SK-N-SH (cell line): ENCODE measurements at regions not wholly inside any gene's neighbourhood (a gene's known extent, or its start where the extent isn't known, plus 50 kb on each side); places are given as distances from the start of the nearest gene placed in this dataset.

Experiments
- CTCF ChIA-PET: fragments of 300-600, 350-600 bp; formaldehyde crosslinking; extraction: SDS; loops from one replicate; lab custom pipeline; 2021; lab: Yijun Ruan, JAX
- POLR2A ChIA-PET: fragments of 350-600 bp; sonication (Branson Sonifier 250); formaldehyde crosslinking; extraction: SDS; loops from one replicate; lab custom pipeline; 2020; ENCODE audit warnings: antibody characterized with exemption, inconsistent platforms; lab: Yijun Ruan, JAX
- DNase-seq: peaks from one replicate; pipeline ENCODE4 v3.0.0; 2012
- H2AFZ ChIP-seq: fragments of 200-600 bp; sonication (generic); 2 replicates; pipeline ENCODE4 v1.8.1; 2016; ENCODE audit warnings: antibody characterized with exemption, mild to moderate bottlenecking, low read depth
- H3F3A ChIP-seq: fragments of 200-600 bp; sonication (generic); replicated peaks from 2 replicates; pipeline ENCODE3; 2016; ENCODE audit warnings: antibody characterized with exemption, mild to moderate bottlenecking; ENCODE audit not compliant: insufficient read depth
- H3K27ac ChIP-seq, 2 experiments: fragments of 200-500 bp in 1 of 2; fragments of 200-600 bp in 1 of 2; sonication (Bioruptor generic) in 1 of 2; sonication (generic), shearing (Covaris generic) in 1 of 2; 2 replicates each; pipeline versions ENCODE4 v1.5.1 to v1.6.1; 2014 to 2016; ENCODE audit warnings: low read depth in 2 of 2, inconsistent platforms in 1 of 2, low read length in 1 of 2, mild to moderate bottlenecking in 1 of 2, mixed read lengths in 1 of 2
- H3K27me3 ChIP-seq: fragments of 200-600 bp; sonication (generic), shearing (Covaris generic); 2 replicates; pipeline ENCODE4 v1.6.1; 2016; ENCODE audit warnings: mixed run types; ENCODE audit not compliant: insufficient read depth
- H3K36me3 ChIP-seq, 2 experiments: fragments of 200-500 bp in 1 of 2; fragments of 200-600 bp in 1 of 2; sonication (Bioruptor generic) in 1 of 2; sonication (generic) in 1 of 2; replicated peaks in 1 of 2; 2 replicates each; pipeline versions ENCODE3 to v1.5.1; 2014 to 2016; ENCODE audit warnings: low read length in 1 of 2, mild to moderate bottlenecking in 1 of 2; ENCODE audit not compliant: insufficient read depth in 2 of 2, control insufficient read depth in 1 of 2
- H3K4me1 ChIP-seq, 2 experiments: fragments of 200-500 bp in 1 of 2; fragments of 200-600 bp in 1 of 2; sonication (Bioruptor generic) in 1 of 2; sonication (generic), shearing (Covaris generic) in 1 of 2; 2 replicates each; pipeline versions ENCODE4 v1.5.1 to v1.6.1; 2014 to 2016; ENCODE audit warnings: low read depth in 1 of 2, low read length in 1 of 2, mixed run types in 1 of 2; ENCODE audit not compliant: insufficient read depth in 2 of 2, control insufficient read depth in 1 of 2
- H3K4me2 ChIP-seq: fragments of 200-600 bp; sonication (generic), shearing (Covaris generic); 2 replicates; pipeline ENCODE4 v1.6.1; 2017; ENCODE audit warnings: mixed run types
- H3K4me3 ChIP-seq, 2 experiments: fragments of 200-500 bp in 1 of 2; fragments of 200-600 bp in 1 of 2; sonication (Bioruptor generic) in 1 of 2; sonication (generic), shearing (Covaris generic) in 1 of 2; 2 replicates each; pipeline versions ENCODE4 v1.5.1 to v1.8.1; 2014 to 2016; ENCODE audit warnings: low read depth in 2 of 2, inconsistent platforms in 1 of 2, low read length in 1 of 2, mild to moderate bottlenecking in 1 of 2, mixed read lengths in 1 of 2, moderate library complexity in 1 of 2
- H3K79me2 ChIP-seq: fragments of 200-600 bp; sonication (generic); 2 replicates; pipeline ENCODE4 v1.8.1; 2017; ENCODE audit warnings: mild to moderate bottlenecking; ENCODE audit not compliant: insufficient read depth
- H3K9ac ChIP-seq: fragments of 200-600 bp; sonication (generic); 2 replicates; pipeline ENCODE4 v1.6.1; 2017; ENCODE audit warnings: mixed run types
- H3K9me2 ChIP-seq: fragments of 200-600 bp; sonication (generic); 2 replicates; pipeline ENCODE4 v1.6.1; 2017; ENCODE audit warnings: mixed run types
- H3K9me3 ChIP-seq: fragments of 200-600 bp; sonication (generic); 2 replicates; pipeline ENCODE4 v1.6.1; 2017; ENCODE audit warnings: mixed run types, mild to moderate bottlenecking, moderate library complexity
- H4K20me1 ChIP-seq: fragments of 200-600 bp; sonication (generic); 2 replicates; pipeline ENCODE4 v1.6.1; 2017; ENCODE audit warnings: mild to moderate bottlenecking, mixed run types; ENCODE audit not compliant: insufficient read depth
- EP300 ChIP-seq, 2 experiments: IDR thresholded peaks; 2 replicates each; pipeline versions ENCODE4 v1.4.0 to v1.6.1; 2012; ENCODE audit warnings: borderline replicate concordance in 1 of 2, low read depth in 1 of 2, low read length in 1 of 2
- FOXJ3 ChIP-seq: sonication (generic); formaldehyde crosslinking; IDR thresholded peaks from 2 replicates; pipeline ENCODE4 v1.5.1; 2020; ENCODE audit warnings: mild to moderate bottlenecking, missing genetic modification reagents
- GABPA ChIP-seq: IDR thresholded peaks from 2 replicates; pipeline ENCODE4 v1.4.0; 2012; ENCODE audit warnings: low read depth, mild to moderate bottlenecking
- GATA2 ChIP-seq: sonication (generic); formaldehyde crosslinking; IDR thresholded peaks from 2 replicates; pipeline ENCODE4 v1.5.0; 2020; ENCODE audit warnings: mild to moderate bottlenecking, missing genetic modification reagents
- NFIC ChIP-seq: IDR thresholded peaks from 2 replicates; pipeline ENCODE4 v1.4.0; 2012; ENCODE audit warnings: borderline replicate concordance
- NRF1 ChIP-seq: IDR thresholded peaks from 2 replicates; pipeline ENCODE4 v1.6.1; 2012; ENCODE audit warnings: low read depth, mild to moderate bottlenecking, low read length
- PBX3 ChIP-seq: IDR thresholded peaks from 2 replicates; pipeline ENCODE4; 2012
- POLR2AphosphoS5 ChIP-seq: IDR thresholded peaks from 2 replicates; pipeline ENCODE4 v1.6.1; 2012; ENCODE audit warnings: low read depth, low read length
- RAD21 ChIP-seq: IDR thresholded peaks from 2 replicates; pipeline ENCODE4 v1.6.1; 2012; ENCODE audit warnings: mild to moderate bottlenecking, low read length
- RCOR1 ChIP-seq: fragments of 150-350 bp; IDR thresholded peaks from 2 replicates; pipeline ENCODE4 v1.6.1; 2017; ENCODE audit warnings: antibody characterized with exemption, low read length
- RXRA ChIP-seq: IDR thresholded peaks from 2 replicates; pipeline ENCODE4 v1.4.0; 2012; ENCODE audit warnings: low read depth, mild to moderate bottlenecking, borderline replicate concordance
- SIN3A ChIP-seq: IDR thresholded peaks from 2 replicates; pipeline ENCODE4 v1.6.1; 2012; ENCODE audit warnings: low read depth, mild to moderate bottlenecking, low read length, moderate library complexity, borderline replicate concordance
- SMC3 ChIP-seq: IDR thresholded peaks from 2 replicates; pipeline ENCODE4 v1.6.1; 2012; ENCODE audit warnings: low read depth, low read length, improper control_type of control experiment
- TAF1 ChIP-seq: IDR thresholded peaks from 2 replicates; pipeline ENCODE4 v1.6.1; 2012; ENCODE audit warnings: low read depth, mild to moderate bottlenecking, low read length, moderate library complexity, borderline replicate concordance
- TCF12 ChIP-seq: IDR thresholded peaks from 2 replicates; pipeline ENCODE4 v1.4.0; 2012
- TEAD4 ChIP-seq: IDR thresholded peaks from 2 replicates; pipeline ENCODE4 v1.4.0; 2012; ENCODE audit warnings: mild to moderate bottlenecking, borderline replicate concordance; ENCODE audit not compliant: insufficient read depth
- USF1 ChIP-seq: IDR thresholded peaks from 2 replicates; pipeline ENCODE4 v1.4.0; 2012; ENCODE audit warnings: low read depth, borderline replicate concordance
- YY1 ChIP-seq: IDR thresholded peaks from 2 replicates; pipeline ENCODE4 v1.4.0; 2012; ENCODE audit warnings: low read depth, mild to moderate bottlenecking
- WGBS: methylation state at CpG from one replicate; pipeline ENCODE4 v1.1.6; 2017; ENCODE audit warnings: low lambda C conversion rate; 5-methylcytosine and 5-hydroxymethylcytosine counted together
- TF ChIP-seq, protein P1 (sequence below): fragments of 150-350 bp; IDR thresholded peaks from 2 replicates; pipeline ENCODE4 v1.6.1; 2016; ENCODE audit warnings: mild to moderate bottlenecking, low read depth, low read length
- TF ChIP-seq, protein P2 (sequence below): fragments of 200-600 bp; sonication (generic); IDR thresholded peaks from 2 replicates; pipeline ENCODE4 v1.6.1; 2017; ENCODE audit warnings: antibody characterized with exemption, mild to moderate bottlenecking, moderate library complexity

GRCh38 chr15:35309886-35310285 lies 224.8 kb upstream of the NANOGP8 start:
- H3K4me1 ChIP-seq = peaks cover 26 to 44% of the 10 kb centered on the region in 2 experiments

GRCh38 chr15:35308802-35309201 lies 223.7 kb upstream of the NANOGP8 start:
- Histone ChIP-seq H3K36me3 (no peaks in the 10 kb centered on the region), H3K27ac (peak overlapping the region; percentile 51 to 96), H3K4me2 (peak overlapping the region; percentile 16; the same call in 1 of the 2 replicates), H4K20me1 (no peaks in the 10 kb centered on the region), H3K4me3 (no peak overlapping the region), H3K4me1 (peaks cover 28 to 55% of the 10 kb centered on the region in 2 experiments), H3F3A (peaks cover 38% of the 10 kb centered on the region), H3K9ac (peak overlapping the region; percentile 25; the same call in 1 of the 2 replicates), H3K9me2 (no peaks in the 10 kb centered on the region), H3K9me3 (no peaks in the 10 kb centered on the region), H2AFZ (peak overlapping the region; percentile 57; the same call in 1 of the 2 replicates), H3K79me2 (no peaks in the 10 kb centered on the region), H3K27me3 (no peaks in the 10 kb centered on the region)
- ChIA-PET POLR2A (no interaction called here), CTCF (interaction anchor here (0.9 to 1.8 kb wide), 3 partner anchors 12 to 136 kb away, joined by 3 to 10 read pairs (median 6); no protein-coding TSS in a partner anchor)
- no peak for DNase-seq
- WGBS = 6% methylated on average over 2 of the region's 2 CpGs
- TF ChIP-seq POLR2AphosphoS5 (no peak; the same call in 1 of the 2 replicates), NFIC (peak; percentile 62), SIN3A (no peak), TEAD4 (0 out of 2 replicates have a peak, but pooled peaks have one; percentile 23), GABPA (no peak), FOXJ3 (CRISPR knock-in tag) (no peak), YY1 (no peak), GATA2 (peak; percentile 74), SMC3 (no peak), TCF12 (peak; percentile 84), NRF1 (no peak), TAF1 (no peak), USF1 (no peak), RAD21 (0 out of 2 replicates have a peak, but pooled peaks have one; percentile 15), RXRA (0 out of 2 replicates have a peak, but pooled peaks have one; percentile 36), RCOR1 (peak; percentile 71; the same call in 1 of the 2 replicates)
- TF ChIP-seq, protein P1, sequence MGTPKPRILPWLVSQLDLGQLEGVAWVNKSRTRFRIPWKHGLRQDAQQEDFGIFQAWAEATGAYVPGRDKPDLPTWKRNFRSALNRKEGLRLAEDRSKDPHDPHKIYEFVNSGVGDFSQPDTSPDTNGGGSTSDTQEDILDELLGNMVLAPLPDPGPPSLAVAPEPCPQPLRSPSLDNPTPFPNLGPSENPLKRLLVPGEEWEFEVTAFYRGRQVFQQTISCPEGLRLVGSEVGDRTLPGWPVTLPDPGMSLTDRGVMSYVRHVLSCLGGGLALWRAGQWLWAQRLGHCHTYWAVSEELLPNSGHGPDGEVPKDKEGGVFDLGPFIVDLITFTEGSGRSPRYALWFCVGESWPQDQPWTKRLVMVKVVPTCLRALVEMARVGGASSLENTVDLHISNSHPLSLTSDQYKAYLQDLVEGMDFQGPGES = no peak

More at GRCh38 chr15:35309886-35310285, 224.8 kb upstream of the NANOGP8 start:
- no peaks in the 10 kb centered on the region for H3K9me2 ChIP-seq
- CTCF ChIA-PET = interaction anchor here (0.9 to 3.2 kb wide), 2 partner anchors 20 to 135 kb away, joined by 3 to 16 read pairs; no protein-coding TSS in a partner anchor
- H3K27ac ChIP-seq = peak overlapping the region; percentile 51 to 96
- no peak overlapping the region for H3K4me3 ChIP-seq
- H3K9me3 ChIP-seq = no peaks in the 10 kb centered on the region
- peak overlapping the region; percentile 16; the same call in 1 of the 2 replicates for H3K4me2 ChIP-seq
- H3F3A ChIP-seq = peaks cover 37% of the 10 kb centered on the region
- no peaks in the 10 kb centered on the region for H3K27me3 ChIP-seq
- POLR2A ChIA-PET = no interaction called here
- H4K20me1 ChIP-seq = no peaks in the 10 kb centered on the region
- H3K79me2 ChIP-seq = no peaks in the 10 kb centered on the region
- peak overlapping the region; percentile 34; the same call in 1 of the 2 replicates for H2AFZ ChIP-seq
- 21% methylated on average over 3 of the region's 3 CpGs for WGBS
- TF ChIP-seq EP300 (IDR thresholded peaks at IDR 0.05; ENCODE audit: borderline replicate concordance in 1 of 2, low read depth in 1 of 2, low read length in 1 of 2) = peak in 1 of 2 experiments; percentile 17; a peak in 1 of 4 replicates
- 0 out of 2 replicates have a peak, but pooled peaks have one; percentile 4 for TF ChIP-seq GABPA
- TF ChIP-seq RAD21 = no peak
- peak; percentile 19; the same call in 1 of the 2 replicates for TF ChIP-seq PBX3
- TF ChIP-seq POLR2AphosphoS5 = no peak
- TF ChIP-seq, protein P2, sequence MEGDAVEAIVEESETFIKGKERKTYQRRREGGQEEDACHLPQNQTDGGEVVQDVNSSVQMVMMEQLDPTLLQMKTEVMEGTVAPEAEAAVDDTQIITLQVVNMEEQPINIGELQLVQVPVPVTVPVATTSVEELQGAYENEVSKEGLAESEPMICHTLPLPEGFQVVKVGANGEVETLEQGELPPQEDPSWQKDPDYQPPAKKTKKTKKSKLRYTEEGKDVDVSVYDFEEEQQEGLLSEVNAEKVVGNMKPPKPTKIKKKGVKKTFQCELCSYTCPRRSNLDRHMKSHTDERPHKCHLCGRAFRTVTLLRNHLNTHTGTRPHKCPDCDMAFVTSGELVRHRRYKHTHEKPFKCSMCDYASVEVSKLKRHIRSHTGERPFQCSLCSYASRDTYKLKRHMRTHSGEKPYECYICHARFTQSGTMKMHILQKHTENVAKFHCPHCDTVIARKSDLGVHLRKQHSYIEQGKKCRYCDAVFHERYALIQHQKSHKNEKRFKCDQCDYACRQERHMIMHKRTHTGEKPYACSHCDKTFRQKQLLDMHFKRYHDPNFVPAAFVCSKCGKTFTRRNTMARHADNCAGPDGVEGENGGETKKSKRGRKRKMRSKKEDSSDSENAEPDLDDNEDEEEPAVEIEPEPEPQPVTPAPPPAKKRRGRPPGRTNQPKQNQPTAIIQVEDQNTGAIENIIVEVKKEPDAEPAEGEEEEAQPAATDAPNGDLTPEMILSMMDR = no peak
- no peak for DNase-seq
- H3K36me3 ChIP-seq = no peaks in the 10 kb centered on the region
- peak overlapping the region; percentile 25; the same call in 1 of the 2 replicates for H3K9ac ChIP-seq
